ENCODE measurements at regions not wholly inside any gene's neighbourhood (a gene's known extent, or its start where the extent isn't known, plus 50 kb on each side); places are given as distances from the start of the nearest gene placed in this dataset.

DNA sequence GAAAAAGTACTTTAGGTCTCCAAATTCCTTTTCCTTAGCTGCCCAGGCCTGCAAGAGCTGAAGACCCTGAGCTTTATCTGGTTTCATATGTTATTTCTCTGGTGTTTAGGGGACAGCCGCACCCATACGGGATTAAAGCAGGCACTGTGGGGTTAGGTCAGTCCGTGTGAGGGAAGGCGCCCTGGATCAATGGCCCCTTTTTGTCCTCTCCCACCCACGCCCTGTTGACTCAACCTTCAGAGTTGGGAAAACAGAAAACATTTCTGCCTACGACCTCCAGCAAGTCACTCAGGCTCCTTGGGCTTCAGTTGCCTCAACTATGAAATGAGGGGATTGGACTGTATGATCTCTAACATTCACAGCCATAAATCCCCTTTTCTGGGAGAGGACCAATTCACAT is 55.2 kb upstream of the BARX2 start:
- TF ChIP-seq EZH2 (IDR thresholded peaks at IDR 0.05; ENCODE audit: low read depth, low read length, severe bottlenecking): no peak
- TF ChIP-seq TAF1 (IDR thresholded peaks at IDR 0.05; ENCODE audit: low read depth, low read length): no peak
- TF ChIP-seq EP300 (IDR thresholded peaks at IDR 0.05; ENCODE audit: borderline replicate concordance in 1 of 2, low read depth in 2 of 2, low read length in 2 of 2): no peak
- no peak for TF ChIP-seq POLR2A (IDR thresholded peaks at IDR 0.05; ENCODE audit: control extremely low read depth in 1 of 2, low read depth in 2 of 2, low read length in 2 of 2)
- no peak for TF ChIP-seq RXRA (IDR thresholded peaks at IDR 0.05; ENCODE audit: insufficient read depth, low read depth, low read length)
- TF ChIP-seq PHF8 (conservative IDR thresholded peaks at IDR 0.05; ENCODE audit: low read depth, low read length): no peak
- TF ChIP-seq, protein P1, sequence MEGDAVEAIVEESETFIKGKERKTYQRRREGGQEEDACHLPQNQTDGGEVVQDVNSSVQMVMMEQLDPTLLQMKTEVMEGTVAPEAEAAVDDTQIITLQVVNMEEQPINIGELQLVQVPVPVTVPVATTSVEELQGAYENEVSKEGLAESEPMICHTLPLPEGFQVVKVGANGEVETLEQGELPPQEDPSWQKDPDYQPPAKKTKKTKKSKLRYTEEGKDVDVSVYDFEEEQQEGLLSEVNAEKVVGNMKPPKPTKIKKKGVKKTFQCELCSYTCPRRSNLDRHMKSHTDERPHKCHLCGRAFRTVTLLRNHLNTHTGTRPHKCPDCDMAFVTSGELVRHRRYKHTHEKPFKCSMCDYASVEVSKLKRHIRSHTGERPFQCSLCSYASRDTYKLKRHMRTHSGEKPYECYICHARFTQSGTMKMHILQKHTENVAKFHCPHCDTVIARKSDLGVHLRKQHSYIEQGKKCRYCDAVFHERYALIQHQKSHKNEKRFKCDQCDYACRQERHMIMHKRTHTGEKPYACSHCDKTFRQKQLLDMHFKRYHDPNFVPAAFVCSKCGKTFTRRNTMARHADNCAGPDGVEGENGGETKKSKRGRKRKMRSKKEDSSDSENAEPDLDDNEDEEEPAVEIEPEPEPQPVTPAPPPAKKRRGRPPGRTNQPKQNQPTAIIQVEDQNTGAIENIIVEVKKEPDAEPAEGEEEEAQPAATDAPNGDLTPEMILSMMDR (IDR thresholded peaks at IDR 0.05; ENCODE audit: control extremely low read depth in 1 of 3, insufficient read depth in 1 of 3, low read depth in 1 of 3, low read length in 3 of 3): no peak
- no peak for TF ChIP-seq TBP (IDR thresholded peaks at IDR 0.05; ENCODE audit: low read depth, low read length)
- no peak for TF ChIP-seq ZNF274 (IDR thresholded peaks at IDR 0.05; ENCODE audit: borderline replicate concordance, extremely low read depth, low read length)

Data from H1 (cell line).